ENCODE measurements at regions not wholly inside any gene's neighbourhood (a gene's known extent, or its start where the extent isn't known, plus 50 kb on each side); places are given as distances from the start of the nearest gene placed in this dataset.
A peak's percentile ranks its signal among the peaks of the same experiment; 100 is the strongest.

- DNase-seq: no peak
Measured at GRCh38 chr9:79247021-79247420, 324.7 kb upstream of the TLE4 start.

- DNase-seq: no peak
Measured at GRCh38 chr9:79250806-79251205, 321.0 kb upstream of the TLE4 start.

GRCh38 chr9:79254900-79255650 is 316.7 kb upstream of the TLE4 start:
- DNase-seq: no peak

- no peak for DNase-seq
Measured at GRCh38 chr9:79255651-79256260, 316.0 kb upstream of the TLE4 start.

- no peak for DNase-seq
Measured at GRCh38 chr9:79256691-79257213, 315.0 kb upstream of the TLE4 start.

- no peak for DNase-seq
Measured at GRCh38 chr9:79257228-79257781, 314.5 kb upstream of the TLE4 start.

GRCh38 chr9:79257790-79258351 is 313.9 kb upstream of the TLE4 start:
- no peak for DNase-seq

- no peak for DNase-seq
Measured at GRCh38 chr9:79259858-79260257, 311.9 kb upstream of the TLE4 start.

- no peak for DNase-seq
Measured at GRCh38 chr9:79263628-79264027, 308.1 kb upstream of the TLE4 start.

- peak; percentile 17 to 23 for DNase-seq
Measured at GRCh38 chr9:79264041-79264440, 307.7 kb upstream of the TLE4 start.

- DNase-seq: no peak
Measured at GRCh38 chr9:79264511-79265355, 307.0 kb upstream of the TLE4 start.

GRCh38 chr9:79266986-79267385 is 304.8 kb upstream of the TLE4 start:
- no peak for DNase-seq

- DNase-seq: no peak
Measured at GRCh38 chr9:79268806-79269205, 303.0 kb upstream of the TLE4 start.

GRCh38 chr9:79273311-79273710 is 298.5 kb upstream of the TLE4 start:
- DNase-seq: no peak

GRCh38 chr9:79279356-79279755 is 292.4 kb upstream of the TLE4 start:
- no peak for DNase-seq

GRCh38 chr9:79280691-79281090 is 291.1 kb upstream of the TLE4 start:
- DNase-seq: no peak

GRCh38 chr9:79284081-79284480 is 287.7 kb upstream of the TLE4 start:
- no peak for DNase-seq

GRCh38 chr9:79286992-79287707 is 284.6 kb upstream of the TLE4 start:
- DNase-seq: no peak

- no peak for DNase-seq
Measured at GRCh38 chr9:79287708-79288290, 284.0 kb upstream of the TLE4 start.

- no peak for DNase-seq
Measured at GRCh38 chr9:79289856-79290255, 281.9 kb upstream of the TLE4 start.

- DNase-seq: no peak
Measured at GRCh38 chr9:79292731-79293280, 279.0 kb upstream of the TLE4 start.

Measured in inflammatory macrophage treated with lipopolysaccharide for 1 hour (primary cell).